Keratinocyte (primary cell): ENCODE measurements at regions not wholly inside any gene's neighbourhood (a gene's known extent, or its start where the extent isn't known, plus 50 kb on each side); places are given as distances from the start of the nearest gene placed in this dataset.

ENCODE experiments used
- DNase-seq: peaks from one replicate; pipeline ENCODE4 v3.0.0-alpha.2; 2011; ENCODE audit warnings: low read depth, missing footprints, low spot score
- FAIRE-seq: peaks from 2 replicates; lab custom pipeline; 2011; peaks lifted over from hg19 to GRCh38; lab: Jason Lieb, UNC
- H2AFZ ChIP-seq: 2 replicates; pipeline ENCODE4 v1.6.0; 2012; ENCODE audit warnings: low read length, control low read depth, inconsistent platforms; ENCODE audit not compliant: control insufficient read depth
- H3K27ac ChIP-seq: 2 replicates; pipeline ENCODE4 v1.5.1; 2011; ENCODE audit warnings: low read length; ENCODE audit not compliant: control insufficient read depth, insufficient read depth
- H3K27me3 ChIP-seq: 3 replicates; pipeline ENCODE4 v1.6.0; 2011; ENCODE audit warnings: low read length; ENCODE audit not compliant: control insufficient read depth, insufficient read depth; ENCODE audit errors: extremely low read depth
- H3K36me3 ChIP-seq, 2 experiments: 2 replicates in 1 of 2; 3 replicates in 1 of 2; pipeline ENCODE4 v1.5.1; 2011; ENCODE audit warnings: low read length in 2 of 2, mild to moderate bottlenecking in 1 of 2; ENCODE audit not compliant: control insufficient read depth in 2 of 2, insufficient read depth in 2 of 2; ENCODE audit errors: extremely low read depth in 1 of 2
- H3K4me1 ChIP-seq: 3 replicates; pipeline ENCODE4 v1.5.1; 2011; ENCODE audit warnings: low read length; ENCODE audit not compliant: control insufficient read depth, insufficient read depth; ENCODE audit errors: extremely low read depth
- H3K4me2 ChIP-seq: 3 replicates; pipeline ENCODE4 v1.6.0; 2011; ENCODE audit warnings: low read depth, low read length; ENCODE audit not compliant: control insufficient read depth, insufficient read depth; ENCODE audit errors: extremely low read depth
- H3K4me3 ChIP-seq, 3 experiments: fragments of 200-600 bp in 1 of 3; sonication (generic) in 1 of 3; 2 replicates in 2 of 3; 3 replicates in 1 of 3; pipeline ENCODE4 v1.5.1; 2011 to 2016; ENCODE audit warnings: low read length in 3 of 3, mild to moderate bottlenecking in 3 of 3, control low read depth in 2 of 3, inconsistent platforms in 1 of 3, low read depth in 1 of 3, mixed read lengths in 1 of 3, mixed run types in 1 of 3, moderate library complexity in 1 of 3; ENCODE audit not compliant: control insufficient read depth in 2 of 3, insufficient read depth in 2 of 3; ENCODE audit errors: extremely low read depth in 1 of 3
- H3K79me2 ChIP-seq: 2 replicates; pipeline ENCODE4 v1.6.0; 2012; ENCODE audit warnings: low read length; ENCODE audit not compliant: control insufficient read depth, insufficient read depth
- H3K9ac ChIP-seq: 3 replicates; pipeline ENCODE4 v1.6.0; 2011; ENCODE audit warnings: low read length; ENCODE audit not compliant: control insufficient read depth, insufficient read depth; ENCODE audit errors: extremely low read depth
- H3K9me1 ChIP-seq: 3 replicates; pipeline ENCODE4 v1.6.0; 2011; ENCODE audit warnings: low read length; ENCODE audit not compliant: control insufficient read depth, insufficient read depth; ENCODE audit errors: extremely low read depth
- H3K9me3 ChIP-seq: 2 replicates; pipeline ENCODE4 v1.5.1; 2012; ENCODE audit warnings: low read depth, low read length; ENCODE audit not compliant: control insufficient read depth
- H4K20me1 ChIP-seq: 3 replicates; pipeline ENCODE4 v1.6.0; 2011; ENCODE audit warnings: low read length; ENCODE audit not compliant: control insufficient read depth, insufficient read depth; ENCODE audit errors: extremely low read depth
- CTCF ChIP-seq, 3 experiments: IDR thresholded peaks in 1 of 3; conservative IDR thresholded peaks in 1 of 3; optimal IDR thresholded peaks in 1 of 3; 2 replicates in 2 of 3; 3 replicates in 1 of 3; pipeline versions ENCODE3 to v1.5.1; 2011; ENCODE audit warnings: low read length in 3 of 3, mild to moderate bottlenecking in 3 of 3, moderate library complexity in 2 of 3, control low read depth in 1 of 3, inconsistent platforms in 1 of 3; ENCODE audit not compliant: insufficient read depth in 2 of 3; ENCODE audit errors: extremely low read depth in 1 of 3
- EZH2 ChIP-seq: IDR thresholded peaks from one replicate; pipeline ENCODE4 v1.6.1; 2012; ENCODE audit warnings: inconsistent platforms, mild to moderate bottlenecking, low read length, moderate library complexity
- dilution Hi-C: fragments of 300-500 bp; cut with MboI; formaldehyde crosslinking; loops from one replicate; pipeline ENCODE4 v1.7.0; 2020; ENCODE audit warnings: low sequenced_read_pairs; ENCODE audit not compliant: extremely low pct_ligation_motif_present

DNA sequence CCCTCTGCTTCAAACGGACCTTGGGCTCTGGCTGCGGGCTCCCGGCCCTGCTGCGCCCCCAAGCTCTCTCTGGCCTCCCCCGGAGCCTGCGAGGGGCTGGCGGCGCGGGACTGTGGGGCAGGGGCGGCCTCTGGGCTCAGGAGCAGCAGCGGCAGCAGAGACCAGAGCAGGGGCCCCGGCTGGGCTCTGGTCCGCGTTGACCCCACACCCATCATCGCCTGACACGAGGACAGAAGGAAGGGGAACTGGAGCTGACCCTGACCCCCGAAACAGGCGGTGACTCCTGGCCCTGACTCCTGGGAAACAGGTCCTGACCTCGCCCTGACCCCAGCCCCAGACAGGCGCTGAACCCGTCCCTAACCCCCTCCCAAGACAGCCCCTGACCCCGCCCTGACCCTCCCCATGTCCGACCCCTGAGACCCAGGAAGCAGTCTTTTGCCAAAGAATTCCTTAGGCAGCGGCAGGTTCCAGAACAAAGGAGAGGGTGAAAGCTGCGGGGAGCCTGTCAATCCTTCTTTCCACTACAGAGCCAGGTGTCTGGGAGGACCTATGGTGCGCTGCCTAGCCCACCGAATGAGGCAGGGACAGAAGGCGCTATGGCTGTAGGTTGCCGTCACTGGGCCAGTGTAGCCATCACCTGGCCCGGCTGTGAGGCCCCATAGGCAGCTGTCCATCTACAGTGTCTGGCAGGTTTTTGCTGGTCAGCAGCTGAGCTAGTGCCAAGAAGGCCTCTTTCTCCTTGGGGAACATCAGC, 74.7 kb upstream of the SPTLC1 start:
- Histone ChIP-seq H3K4me1 (no peaks in the 10 kb centered on the region), H3K4me2 (no peak overlapping the region), H3K4me3 (no peak overlapping the region), H3K9me1 (no peaks in the 10 kb centered on the region), H2AFZ (no peak overlapping the region), H3K36me3 (no peaks in the 10 kb centered on the region), H4K20me1 (no peaks in the 10 kb centered on the region), H3K9me3 (no peaks in the 10 kb centered on the region), H3K27me3 (no peaks in the 10 kb centered on the region), H3K9ac (no peak overlapping the region), H3K79me2 (no peaks in the 10 kb centered on the region), H3K27ac (no peak overlapping the region)
- dilution Hi-C loops = no loop called here
- no peak for DNase-seq
- TF ChIP-seq CTCF (optimal IDR thresholded peaks at IDR 0.05 in 1 of 3, IDR thresholded peaks at IDR 0.05 in 1 of 3, conservative IDR thresholded peaks at IDR 0.05 in 1 of 3; ENCODE audit: extremely low read depth in 1 of 3, insufficient read depth in 2 of 3, low read length in 3 of 3) = no peak
- no peak for FAIRE-seq

DNA sequence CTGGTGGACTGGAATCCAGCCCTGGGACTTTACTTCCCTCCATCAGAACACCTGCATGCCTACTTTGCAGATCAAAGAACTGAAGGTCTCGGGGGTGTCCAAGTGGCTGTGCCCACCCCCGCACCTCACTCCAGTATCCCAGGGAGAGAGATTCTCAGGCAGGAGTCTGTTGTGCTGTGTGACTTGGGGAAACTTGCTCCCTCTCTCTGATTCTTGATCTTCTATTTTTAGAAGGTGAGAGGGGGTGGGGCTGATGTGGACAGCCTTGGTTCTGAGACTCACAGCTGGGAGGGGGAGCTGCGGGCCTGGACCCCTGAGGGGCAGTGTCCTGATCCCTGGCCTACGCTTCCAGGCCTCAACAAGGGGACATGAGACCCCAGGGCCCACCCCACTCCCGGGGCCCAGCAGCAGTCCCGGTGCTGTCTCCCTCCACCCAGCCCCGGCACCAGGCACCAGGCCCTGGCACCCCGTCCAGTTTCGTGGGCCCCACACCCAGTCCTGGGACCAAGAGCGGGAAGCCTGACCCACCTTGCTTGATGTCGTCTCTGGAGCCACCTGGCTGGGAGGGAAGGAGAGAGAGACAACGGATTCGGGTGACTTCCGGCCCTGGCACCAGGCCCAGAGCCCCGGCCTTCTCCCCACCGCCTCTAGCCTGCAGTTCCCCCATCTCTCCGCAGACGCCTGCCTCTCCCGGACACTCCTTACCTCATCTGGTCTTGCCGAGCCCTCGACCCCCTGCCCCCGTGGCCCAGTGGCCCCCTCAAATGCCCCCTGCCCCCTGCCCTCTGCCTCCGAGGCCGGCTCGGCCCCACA, 74.0 kb upstream of the SPTLC1 start:
- no peaks in the 10 kb centered on the region for H3K9me1 ChIP-seq
- FAIRE-seq (no peak), DNase-seq (no peak)
- no peak overlapping the region for H3K4me3 ChIP-seq
- dilution Hi-C loops = no loop called here
- no peaks in the 10 kb centered on the region for H3K9me3 ChIP-seq
- H3K9ac ChIP-seq = no peak overlapping the region
- H3K79me2 ChIP-seq = no peaks in the 10 kb centered on the region
- no peaks in the 10 kb centered on the region for H3K27me3 ChIP-seq
- no peaks in the 10 kb centered on the region for H4K20me1 ChIP-seq
- H3K27ac ChIP-seq = no peak overlapping the region
- TF ChIP-seq EZH2 (no peak), CTCF (optimal IDR thresholded peaks at IDR 0.05 in 1 of 3, IDR thresholded peaks at IDR 0.05 in 1 of 3, conservative IDR thresholded peaks at IDR 0.05 in 1 of 3; ENCODE audit: extremely low read depth in 1 of 3, insufficient read depth in 2 of 3, low read length in 3 of 3) (no peak)
- no peak overlapping the region for H2AFZ ChIP-seq
- no peaks in the 10 kb centered on the region for H3K36me3 ChIP-seq
- H3K4me1 ChIP-seq = no peaks in the 10 kb centered on the region
- H3K4me2 ChIP-seq = no peak overlapping the region
